Thymus (tissue), 11 donors: ENCODE measurements at regions not wholly inside any gene's neighbourhood (a gene's known extent, or its start where the extent isn't known, plus 50 kb on each side); places are given as distances from the start of the nearest gene placed in this dataset.

Experiments used
- DNase-seq, 9 donors: peaks; one replicate each; pipeline ENCODE4 v3.0.0-alpha.2; 2013; ENCODE audit warnings: low spot score in 9 of 9, low read depth in 6 of 9, missing footprints in 1 of 9
- H3K27ac ChIP-seq, 2 donors: one replicate each; pipeline ENCODE4 v1.5.1; 2013; ENCODE audit warnings: control low read depth in 1 of 2, low read depth in 1 of 2, low read length in 1 of 2, mild to moderate bottlenecking in 1 of 2, moderate library complexity in 1 of 2
- H3K27me3 ChIP-seq, 2 donors: one replicate each; pipeline ENCODE4 v1.5.1; 2013; ENCODE audit warnings: low read length in 1 of 2; ENCODE audit not compliant: control insufficient read depth in 2 of 2, insufficient read depth in 1 of 2
- H3K36me3 ChIP-seq, 2 donors: one replicate each; pipeline ENCODE4 v1.5.1; 2013; ENCODE audit warnings: low read length in 1 of 2, mild to moderate bottlenecking in 1 of 2, moderate library complexity in 1 of 2; ENCODE audit not compliant: control insufficient read depth in 2 of 2, insufficient read depth in 2 of 2
- H3K4me1 ChIP-seq, 2 donors: one replicate each; pipeline ENCODE4 v1.5.1; 2013; ENCODE audit warnings: low read length in 2 of 2; ENCODE audit not compliant: control insufficient read depth in 2 of 2, insufficient read depth in 2 of 2
- H3K4me3 ChIP-seq, 2 donors: one replicate each; pipeline ENCODE4 v1.5.1; 2013; ENCODE audit warnings: low read length in 2 of 2, control low read depth in 1 of 2, mild to moderate bottlenecking in 1 of 2
- H3K9me3 ChIP-seq, 2 donors: one replicate each; pipeline ENCODE4 v1.5.1; 2013; ENCODE audit warnings: low read length in 1 of 2, mild to moderate bottlenecking in 1 of 2; ENCODE audit not compliant: control insufficient read depth in 2 of 2, insufficient read depth in 1 of 2
- WGBS: extraction: QIAGEN DNeasy Blood & Tissue Kit; methylation state at CpG from one replicate; pipeline ENCODE4 v1.1.7; 2013; 5-methylcytosine and 5-hydroxymethylcytosine counted together
- donor health status: healthy.

DNA sequence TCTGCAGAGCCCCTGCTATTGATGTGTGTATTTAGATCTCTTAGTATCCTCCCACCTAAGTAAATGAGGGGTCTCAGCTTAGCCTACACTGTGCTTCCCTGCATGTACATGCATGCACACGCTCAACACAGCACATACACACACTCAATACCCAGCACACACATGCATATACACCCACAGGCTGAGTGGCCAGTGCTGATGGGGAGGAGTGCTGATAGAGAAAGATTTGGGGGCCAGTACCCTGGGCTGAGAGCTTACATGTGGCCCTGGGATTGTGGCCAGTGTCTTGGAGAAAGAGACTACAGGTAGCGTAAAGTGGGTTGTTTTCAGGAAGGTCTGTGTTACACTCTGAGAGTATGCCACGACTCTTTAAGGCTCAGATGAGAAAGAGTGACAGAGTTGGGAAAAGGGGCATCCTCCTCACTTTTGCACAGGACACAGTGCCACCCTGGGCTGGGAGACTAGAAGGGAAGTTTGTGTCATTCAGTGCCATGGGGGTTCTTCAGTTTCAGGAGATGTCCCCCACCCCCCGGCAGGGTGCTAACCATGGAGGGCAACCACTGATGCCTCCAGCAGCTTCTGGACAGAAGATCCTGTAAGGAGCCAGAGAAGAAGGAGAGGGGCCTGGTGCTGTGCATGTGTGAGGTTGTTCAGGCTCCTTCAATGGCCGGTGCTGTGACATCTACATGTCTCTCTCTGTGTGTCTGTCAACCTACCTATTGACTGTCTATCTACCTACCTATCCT is 166.8 kb downstream of the RHOU start:
- Histone ChIP-seq H3K9me3 (no peaks in the 10 kb centered on the region), H3K36me3 (no peaks in the 10 kb centered on the region), H3K4me1 (peaks cover 8 to 54% of the 10 kb centered on the region in 2 donors), H3K27ac (no peak overlapping the region), H3K4me3 (no peak overlapping the region), H3K27me3 (no peaks in the 10 kb centered on the region)
- 88% methylated on average over 5 of the region's 5 CpGs for WGBS
- no peak for DNase-seq

DNA sequence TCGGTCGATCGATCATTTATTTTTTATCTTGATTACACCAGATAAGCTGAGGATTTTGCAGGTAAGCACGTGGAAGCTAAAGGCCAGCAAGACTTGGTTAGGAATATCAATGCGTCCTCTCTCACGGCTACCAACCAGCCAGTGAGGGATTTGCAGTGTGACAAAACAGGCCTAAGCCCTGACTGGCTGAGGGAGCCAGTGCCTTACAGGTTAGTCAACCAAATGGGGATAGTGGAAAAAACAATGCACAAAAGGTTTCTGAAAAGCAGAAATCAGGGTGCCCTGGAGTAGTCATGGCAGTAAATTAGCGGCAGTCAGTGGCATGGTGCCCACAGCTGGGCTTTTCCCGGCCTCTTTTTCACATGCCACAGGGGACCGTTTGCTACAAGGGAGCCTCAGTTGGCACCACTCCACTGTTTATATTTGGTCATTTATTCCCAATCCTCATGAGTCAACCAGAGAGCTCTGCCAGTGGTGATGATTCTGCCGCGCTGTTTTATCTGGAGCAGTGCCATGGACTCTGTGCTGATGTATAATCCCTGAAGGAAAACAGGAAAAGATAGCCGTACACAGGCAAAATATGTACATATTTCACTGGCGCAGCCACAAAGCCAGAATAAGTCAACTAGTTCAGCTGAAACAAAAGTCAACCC is 167.6 kb downstream of the RHOU start:
- Histone ChIP-seq H3K4me1 (peaks cover 8 to 54% of the 10 kb centered on the region in 2 donors), H3K9me3 (no peaks in the 10 kb centered on the region), H3K27me3 (no peaks in the 10 kb centered on the region), H3K4me3 (no peak overlapping the region), H3K27ac (no peak overlapping the region), H3K36me3 (no peaks in the 10 kb centered on the region)
- no peak for DNase-seq
- 95% methylated on average over 13 of the region's 13 CpGs for WGBS

DNA sequence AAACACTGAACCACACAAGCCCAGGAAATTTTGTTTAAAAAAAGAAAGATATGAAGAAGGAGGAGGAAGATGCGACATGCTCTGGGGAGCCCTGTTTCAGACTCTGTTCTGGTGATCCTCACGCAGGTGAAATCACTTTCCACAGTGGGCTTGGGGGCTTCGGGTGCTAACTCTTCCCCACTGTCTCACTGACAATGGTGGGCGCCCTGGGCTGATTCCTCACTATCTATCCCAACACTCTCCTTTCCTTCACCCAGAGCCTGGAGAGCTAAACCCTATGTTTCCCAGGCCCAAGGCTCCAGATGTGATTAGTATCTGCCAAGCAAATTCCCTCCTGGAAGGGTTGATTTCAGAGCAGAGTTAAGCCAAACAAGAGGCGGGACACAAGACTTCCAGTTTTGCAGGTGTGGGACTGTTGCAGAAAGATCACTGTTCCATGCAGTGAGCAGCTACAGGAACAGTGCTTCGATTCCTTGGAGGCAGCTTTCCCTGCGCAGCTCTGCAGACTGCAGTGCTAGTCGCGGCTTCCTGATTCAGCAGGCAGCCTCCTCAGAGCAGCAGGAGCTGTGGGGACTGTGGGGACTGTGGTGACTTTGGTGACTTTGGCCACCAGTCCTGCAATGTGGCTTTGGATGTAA is 168.3 kb downstream of the RHOU start:
- H3K9me3 ChIP-seq, result peaks cover 0 to 3% of the 10 kb centered on the region in 2 donors
- no peaks in the 10 kb centered on the region for H3K36me3 ChIP-seq
- H3K4me3 ChIP-seq, result no peak overlapping the region
- DNase-seq, result no peak
- no peaks in the 10 kb centered on the region for H3K27me3 ChIP-seq
- H3K27ac ChIP-seq, result peak overlapping the region in 1 of 2 donors; percentile 56
- WGBS, result 95% methylated on average over 9 of the region's 9 CpGs
- peaks cover 8 to 50% of the 10 kb centered on the region in 2 donors for H3K4me1 ChIP-seq

DNA sequence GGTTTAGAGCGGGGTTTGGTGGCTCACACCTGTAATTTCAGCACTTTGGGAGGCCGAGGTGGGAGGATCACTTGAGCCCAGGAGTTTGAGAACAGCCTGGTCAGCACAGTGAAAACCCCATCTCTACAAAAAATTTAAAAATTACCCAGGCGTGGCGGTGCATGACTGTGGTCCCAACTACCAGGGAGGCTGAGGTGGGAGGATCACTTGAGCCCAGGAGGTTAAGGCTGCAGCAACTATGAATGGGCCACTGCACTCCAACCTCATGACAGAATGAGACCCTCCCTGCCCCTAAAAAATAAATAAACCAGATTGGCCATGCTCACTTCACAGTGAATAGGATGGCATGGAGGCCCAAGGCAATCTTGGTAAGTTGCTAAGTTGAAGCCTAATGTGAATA is 168.9 kb downstream of the RHOU start:
- H3K4me3 ChIP-seq, result no peak overlapping the region
- H3K4me1 ChIP-seq, result peaks cover 8 to 44% of the 10 kb centered on the region in 2 donors
- no peak overlapping the region for H3K27ac ChIP-seq
- DNase-seq, result no peak
- WGBS, result 96% methylated on average over 4 of the region's 4 CpGs
- H3K36me3 ChIP-seq, result no peaks in the 10 kb centered on the region
- peaks cover 0 to 7% of the 10 kb centered on the region in 2 donors for H3K9me3 ChIP-seq
- H3K27me3 ChIP-seq, result no peaks in the 10 kb centered on the region

DNA sequence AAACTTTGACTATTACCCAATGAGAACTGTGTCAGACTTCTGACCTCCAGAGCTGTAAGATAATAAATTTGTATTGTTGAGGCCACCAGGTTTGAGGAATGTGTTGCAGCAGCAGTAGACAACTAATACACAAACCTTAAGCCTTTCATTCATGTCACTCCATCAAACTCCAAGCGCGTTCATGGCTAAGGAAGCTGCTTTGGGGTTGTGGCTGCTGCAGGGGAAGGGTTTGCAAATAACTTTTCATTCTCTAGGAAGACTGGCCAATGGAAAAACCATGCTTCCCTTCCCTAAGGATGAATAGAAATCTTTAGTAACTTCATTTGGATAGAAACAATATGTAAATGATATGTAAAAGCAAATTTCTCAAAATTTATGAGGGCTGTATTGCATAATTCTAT is 170.4 kb downstream of the RHOU start:
- Histone ChIP-seq H3K4me1 (peaks cover 8 to 29% of the 10 kb centered on the region in 2 donors), H3K36me3 (no peaks in the 10 kb centered on the region), H3K27ac (no peak overlapping the region), H3K27me3 (no peaks in the 10 kb centered on the region), H3K4me3 (no peak overlapping the region), H3K9me3 (peaks cover 0 to 7% of the 10 kb centered on the region in 2 donors)
- WGBS, result 96% methylated on average over 2 of the region's 2 CpGs
- no peak for DNase-seq

DNA sequence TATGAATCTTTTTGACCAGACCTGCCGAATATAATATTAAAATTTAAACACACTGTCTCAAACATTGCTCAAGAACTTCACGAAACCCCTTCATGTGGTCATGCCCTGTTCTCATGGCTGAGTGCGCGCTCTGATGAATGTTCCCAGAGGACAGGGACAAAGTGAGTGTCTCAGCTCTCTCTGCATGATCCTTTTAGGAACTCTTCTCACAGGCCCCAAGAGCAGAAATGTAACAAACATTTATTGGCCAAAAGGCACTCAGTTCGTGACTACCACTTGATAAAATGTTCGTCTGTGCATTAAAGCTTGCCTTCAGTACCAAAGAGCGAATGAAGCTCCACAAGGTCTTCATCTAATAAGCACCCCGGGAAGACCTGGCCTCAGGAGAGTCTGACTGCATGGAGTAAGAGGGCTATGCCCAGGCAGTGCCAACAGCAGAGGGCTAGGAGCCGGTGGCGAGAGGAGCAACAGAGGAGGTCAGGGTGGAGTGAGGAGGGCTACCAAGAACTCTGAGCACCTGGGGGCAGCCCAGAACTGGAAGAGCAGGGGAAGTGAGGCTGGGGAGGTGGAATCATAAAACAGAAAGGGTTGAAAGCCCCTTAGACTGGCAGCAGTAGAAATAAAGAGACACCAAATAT is 171.1 kb downstream of the RHOU start:
- H3K9me3 ChIP-seq, result peaks cover 0 to 7% of the 10 kb centered on the region in 2 donors
- H3K4me1 ChIP-seq, result peaks cover 3 to 23% of the 10 kb centered on the region in 2 donors
- H3K27ac ChIP-seq, result no peak overlapping the region
- no peaks in the 10 kb centered on the region for H3K27me3 ChIP-seq
- no peak for DNase-seq
- no peaks in the 10 kb centered on the region for H3K36me3 ChIP-seq
- no peak overlapping the region for H3K4me3 ChIP-seq
- whole genome bisulfite sequencing, result 97% methylated on average over 10 of the region's 10 CpGs

DNA sequence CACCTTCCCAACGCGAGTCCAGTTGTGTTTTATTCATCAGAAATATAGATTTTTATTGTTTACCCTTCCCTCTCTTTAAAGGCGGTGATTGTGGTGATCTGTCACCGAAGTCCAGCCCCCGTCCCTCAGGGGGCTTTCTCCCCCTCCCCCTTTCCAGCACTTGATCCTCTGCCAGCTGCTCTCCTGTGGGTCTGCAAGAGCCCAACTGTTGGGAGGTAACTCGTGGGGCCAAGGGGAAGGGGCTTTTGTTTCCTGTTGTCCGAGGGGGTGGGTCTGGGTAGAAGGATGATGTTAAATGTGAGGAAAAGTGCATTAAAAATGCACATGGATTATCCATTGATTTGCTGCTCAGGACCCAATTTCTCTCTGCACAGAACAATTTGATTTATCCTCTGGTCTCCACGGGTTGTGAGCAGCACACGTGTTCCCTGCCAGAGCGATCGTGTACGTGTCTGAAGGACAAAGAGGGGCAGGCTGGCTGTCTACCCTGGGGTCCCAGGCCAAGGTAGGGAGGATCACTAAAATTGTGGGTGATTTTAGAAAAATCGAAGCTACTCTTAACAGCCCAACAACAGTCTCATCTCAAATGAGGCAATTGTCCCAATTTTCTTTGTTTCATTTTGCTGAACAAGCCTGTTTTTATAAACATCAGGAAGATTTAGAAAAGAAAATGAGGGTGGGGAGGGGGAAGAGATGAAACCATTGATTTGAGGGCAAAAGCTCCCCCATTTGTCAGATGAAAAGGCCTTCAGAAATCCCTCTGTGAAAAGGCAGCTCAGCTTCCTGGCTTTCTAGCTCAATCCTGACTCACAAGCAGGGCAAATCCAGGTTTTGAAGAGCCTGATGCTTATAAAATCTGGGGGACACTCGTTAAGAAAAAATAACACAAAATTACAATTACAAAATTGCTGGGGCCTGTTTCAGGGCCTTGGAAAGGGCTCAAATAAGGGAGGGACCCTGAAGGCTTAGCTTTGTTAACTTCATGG is 176.2 kb downstream of the RHOU start:
- H3K27me3 ChIP-seq, result no peaks in the 10 kb centered on the region
- peaks cover 0 to 11% of the 10 kb centered on the region in 2 donors for H3K9me3 ChIP-seq
- 94% methylated on average over 14 of the region's 14 CpGs for WGBS
- no peak overlapping the region for H3K4me3 ChIP-seq
- no peak for DNase-seq
- peaks cover 0 to 2% of the 10 kb centered on the region in 2 donors for H3K4me1 ChIP-seq
- no peak overlapping the region for H3K27ac ChIP-seq
- no peaks in the 10 kb centered on the region for H3K36me3 ChIP-seq

DNA sequence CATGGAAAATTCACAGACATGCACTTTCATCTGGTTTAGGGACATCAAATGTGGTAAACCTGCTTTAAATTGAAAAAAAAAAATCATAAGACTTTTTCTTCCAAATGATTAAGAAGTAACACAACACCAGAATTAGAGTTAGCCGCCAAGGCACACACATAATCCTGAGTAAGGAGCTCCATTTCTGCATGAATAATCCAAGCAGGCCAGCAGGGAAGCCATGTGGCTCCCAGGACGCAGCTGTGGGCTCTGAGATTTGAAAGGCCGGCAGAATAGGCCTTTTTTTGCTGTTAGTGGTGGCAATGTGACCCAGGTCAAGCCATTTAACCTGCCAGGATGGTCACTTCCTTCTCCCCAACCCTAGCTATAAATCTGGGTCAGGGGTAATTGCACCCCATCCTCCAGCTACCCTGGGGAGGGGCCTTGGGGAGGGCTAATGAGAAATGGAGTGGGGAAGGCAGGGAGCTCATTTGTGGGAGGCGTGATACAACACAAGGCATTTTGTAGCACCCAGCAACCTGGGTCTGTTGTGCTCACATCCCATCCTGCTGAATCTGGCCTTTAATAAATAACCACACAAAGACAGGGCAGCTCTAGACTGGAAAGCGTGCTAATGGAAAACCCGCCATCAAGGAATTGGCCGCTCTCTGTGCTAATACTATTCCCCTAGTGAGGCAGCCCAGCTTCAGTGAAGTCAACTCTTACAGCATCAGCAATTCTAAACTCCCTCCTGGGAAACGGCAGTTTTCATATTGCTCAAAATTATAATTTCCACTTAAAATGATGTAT is 178.5 kb downstream of the RHOU start:
- no peak overlapping the region for H3K27ac ChIP-seq
- no peaks in the 10 kb centered on the region for H3K36me3 ChIP-seq
- WGBS, result 96% methylated on average over 8 of the region's 8 CpGs

More for the DNA sequence above, 178.5 kb downstream of the RHOU start:
- Histone ChIP-seq H3K4me3 (no peak overlapping the region), H3K4me1 (peaks cover 0 to 2% of the 10 kb centered on the region in 2 donors), H3K9me3 (peaks cover 0 to 6% of the 10 kb centered on the region in 2 donors), H3K27me3 (no peaks in the 10 kb centered on the region)
- DNase-seq, result no peak
